H9 (cell line): ENCODE measurements at regions not wholly inside any gene's neighbourhood (a gene's known extent, or its start where the extent isn't known, plus 50 kb on each side); places are given as distances from the start of the nearest gene placed in this dataset.

Experiments
- DNase-seq: peaks from one replicate; pipeline ENCODE4 v3.0.0-alpha.2; 2017
- H2AFZ ChIP-seq: one replicate; pipeline ENCODE4 v1.6.1; 2013; ENCODE audit warnings: mild to moderate bottlenecking, low read length, control low read depth, moderate library complexity
- H2AK5ac ChIP-seq: 2 replicates; pipeline ENCODE4 v1.6.1; 2013; ENCODE audit warnings: low read length, control low read depth, mixed read lengths; ENCODE audit not compliant: insufficient read length
- H2BK120ac ChIP-seq: one replicate; pipeline ENCODE4 v1.6.1; 2013; ENCODE audit warnings: low read depth, mild to moderate bottlenecking, low read length, control low read depth, inconsistent platforms; ENCODE audit not compliant: poor library complexity, severe bottlenecking
- H2BK12ac ChIP-seq: 2 replicates; pipeline ENCODE4 v1.6.1; 2013; ENCODE audit warnings: low read length, control low read depth, mixed read lengths, low read depth; ENCODE audit not compliant: insufficient read length
- H2BK15ac ChIP-seq: 2 replicates; pipeline ENCODE4 v1.6.1; 2013; ENCODE audit warnings: low read depth, low read length, control low read depth
- H2BK20ac ChIP-seq: one replicate; pipeline ENCODE4 v1.6.1; 2013; ENCODE audit warnings: low read depth, mild to moderate bottlenecking, low read length, control low read depth, inconsistent platforms; ENCODE audit not compliant: poor library complexity, severe bottlenecking
- H2BK5ac ChIP-seq: 2 replicates; pipeline ENCODE4 v1.6.1; 2013; ENCODE audit warnings: low read length, control low read depth, mixed read lengths; ENCODE audit not compliant: insufficient read length
- H3K14ac ChIP-seq: 2 replicates; pipeline ENCODE4 v1.6.1; 2013; ENCODE audit warnings: low read length, control low read depth; ENCODE audit not compliant: insufficient read depth
- H3K18ac ChIP-seq: 2 replicates; pipeline ENCODE4 v1.6.1; 2013; ENCODE audit warnings: low read depth, mild to moderate bottlenecking, mixed read lengths, low read length, control low read depth; ENCODE audit not compliant: insufficient read length
- H3K23ac ChIP-seq: 2 replicates; pipeline ENCODE4 v1.6.1; 2013; ENCODE audit warnings: low read length, control low read depth, mixed read lengths, low read depth; ENCODE audit not compliant: insufficient read length
- H3K23me2 ChIP-seq: 2 replicates; pipeline ENCODE4 v1.6.1; 2013; ENCODE audit warnings: low read depth, mild to moderate bottlenecking, mixed read lengths, low read length, control low read depth; ENCODE audit not compliant: insufficient read length, poor library complexity, severe bottlenecking
- H3K27ac ChIP-seq: 2 replicates; pipeline ENCODE4 v1.5.1; 2013; ENCODE audit warnings: low read length, control low read depth, mixed read lengths, low read depth; ENCODE audit not compliant: insufficient read length
- H3K27me3 ChIP-seq: 2 replicates; pipeline ENCODE4 v1.6.1; 2013; ENCODE audit warnings: low read length, control low read depth, inconsistent platforms; ENCODE audit not compliant: insufficient read depth
- H3K4ac ChIP-seq: 2 replicates; pipeline ENCODE4 v1.6.1; 2013; ENCODE audit warnings: low read depth, mild to moderate bottlenecking, control low read depth, inconsistent platforms, low read length, moderate library complexity
- H3K4me1 ChIP-seq: 2 replicates; pipeline ENCODE4 v1.6.1; 2013; ENCODE audit warnings: low read length, control low read depth, inconsistent platforms; ENCODE audit not compliant: insufficient read depth
- H3K4me2 ChIP-seq: 2 replicates; pipeline ENCODE4 v1.6.1; 2013; ENCODE audit warnings: low read length, control low read depth, mixed read lengths; ENCODE audit not compliant: insufficient read length, insufficient read depth
- H3K56ac ChIP-seq: 2 replicates; pipeline ENCODE4 v1.6.1; 2013; ENCODE audit warnings: low read depth, mild to moderate bottlenecking, mixed read lengths, low read length, control low read depth; ENCODE audit not compliant: insufficient read length
- H3K79me1 ChIP-seq: 2 replicates; pipeline ENCODE4 v1.6.1; 2013; ENCODE audit warnings: low read depth, mild to moderate bottlenecking, moderate library complexity, low read length, control low read depth, inconsistent platforms; ENCODE audit not compliant: insufficient read depth, poor library complexity, severe bottlenecking
- H3K79me2 ChIP-seq: 2 replicates; pipeline ENCODE4 v1.6.1; 2013; ENCODE audit warnings: low read length, control low read depth, inconsistent platforms; ENCODE audit not compliant: insufficient read depth
- H3K9ac ChIP-seq: 2 replicates; pipeline ENCODE4 v1.6.1; 2013; ENCODE audit warnings: low read length, control low read depth, mixed read lengths; ENCODE audit not compliant: insufficient read length; ENCODE audit errors: extremely low read depth
- H3K9me3 ChIP-seq: one replicate; pipeline ENCODE4 v1.6.1; 2013; ENCODE audit warnings: low read depth, low read length, inconsistent platforms; ENCODE audit not compliant: control insufficient read depth
- H3T11ph ChIP-seq: one replicate; pipeline ENCODE4 v1.6.1; 2013; ENCODE audit warnings: mild to moderate bottlenecking, low read length, control low read depth, inconsistent platforms
- H4K20me1 ChIP-seq: one replicate; pipeline ENCODE4 v1.6.1; 2013; ENCODE audit not compliant: control insufficient read depth, insufficient read length, insufficient read depth
- H4K5ac ChIP-seq: 2 replicates; pipeline ENCODE4 v1.6.1; 2013; ENCODE audit warnings: low read depth, mild to moderate bottlenecking, mixed read lengths, low read length, control low read depth; ENCODE audit not compliant: insufficient read length
- H4K8ac ChIP-seq: replicated peaks from 2 replicates; pipeline ENCODE4 v1.6.1; 2013; ENCODE audit warnings: low read length, control low read depth, mixed read lengths, low read depth; ENCODE audit not compliant: insufficient read length
- H4K91ac ChIP-seq: 2 replicates; pipeline ENCODE4 v1.6.1; 2013; ENCODE audit warnings: low read depth, mild to moderate bottlenecking, moderate library complexity, mixed read lengths, low read length, control low read depth; ENCODE audit not compliant: insufficient read length
- H3K27ac Mint-ChIP-seq, 3 experiments: 2 replicates in 2 of 3; 3 replicates in 1 of 3; pipeline ENCODE4 v1.8.0; 2020 to 2021; ENCODE audit warnings: mixed read lengths in 3 of 3, mild to moderate bottlenecking in 1 of 3, moderate library complexity in 1 of 3
- H3K27me3 Mint-ChIP-seq: 2 replicates; pipeline ENCODE4 v1.8.0; 2021; ENCODE audit warnings: low read depth, mild to moderate bottlenecking, moderate library complexity, mixed read lengths
- H3K36me3 Mint-ChIP-seq, 3 experiments: 2 replicates in 2 of 3; 3 replicates in 1 of 3; pipeline ENCODE4 v1.8.0; 2020 to 2021; ENCODE audit warnings: low read depth in 3 of 3, mixed read lengths in 3 of 3; ENCODE audit not compliant: insufficient read depth in 1 of 3
- H3K4me1 Mint-ChIP-seq, 2 experiments: 2 replicates each; pipeline ENCODE4 v1.8.0; 2020; ENCODE audit warnings: mixed read lengths in 2 of 2
- H3K4me3 Mint-ChIP-seq, 2 experiments: 2 replicates in 1 of 2; 3 replicates in 1 of 2; pipeline ENCODE4 v1.8.0; 2020 to 2021; ENCODE audit warnings: mild to moderate bottlenecking in 2 of 2, mixed read lengths in 2 of 2, moderate library complexity in 1 of 2
- H3K9me3 Mint-ChIP-seq, 2 experiments: 2 replicates in 1 of 2; 3 replicates in 1 of 2; pipeline ENCODE4 v1.8.0; 2020; ENCODE audit warnings: mild to moderate bottlenecking in 2 of 2, mixed read lengths in 2 of 2, moderate library complexity in 1 of 2
- CTCF ChIP-seq: fragments of 200-600 bp; sonication (generic); conservative IDR thresholded peaks from 3 replicates; pipeline ENCODE4 v1.8.0; 2021; ENCODE audit warnings: antibody characterized with exemption, mild to moderate bottlenecking
- WGBS: extraction: QIAGEN DNeasy Blood & Tissue Kit; methylation state at CpG from one replicate; pipeline ENCODE4 v1.1.7; 2013; ENCODE audit warnings: missing lambda C conversion rate, low lambda C conversion rate, mixed read lengths; ENCODE audit not compliant: insufficient read length; ENCODE audit errors: extremely low coverage; 5-methylcytosine and 5-hydroxymethylcytosine counted together

DNA sequence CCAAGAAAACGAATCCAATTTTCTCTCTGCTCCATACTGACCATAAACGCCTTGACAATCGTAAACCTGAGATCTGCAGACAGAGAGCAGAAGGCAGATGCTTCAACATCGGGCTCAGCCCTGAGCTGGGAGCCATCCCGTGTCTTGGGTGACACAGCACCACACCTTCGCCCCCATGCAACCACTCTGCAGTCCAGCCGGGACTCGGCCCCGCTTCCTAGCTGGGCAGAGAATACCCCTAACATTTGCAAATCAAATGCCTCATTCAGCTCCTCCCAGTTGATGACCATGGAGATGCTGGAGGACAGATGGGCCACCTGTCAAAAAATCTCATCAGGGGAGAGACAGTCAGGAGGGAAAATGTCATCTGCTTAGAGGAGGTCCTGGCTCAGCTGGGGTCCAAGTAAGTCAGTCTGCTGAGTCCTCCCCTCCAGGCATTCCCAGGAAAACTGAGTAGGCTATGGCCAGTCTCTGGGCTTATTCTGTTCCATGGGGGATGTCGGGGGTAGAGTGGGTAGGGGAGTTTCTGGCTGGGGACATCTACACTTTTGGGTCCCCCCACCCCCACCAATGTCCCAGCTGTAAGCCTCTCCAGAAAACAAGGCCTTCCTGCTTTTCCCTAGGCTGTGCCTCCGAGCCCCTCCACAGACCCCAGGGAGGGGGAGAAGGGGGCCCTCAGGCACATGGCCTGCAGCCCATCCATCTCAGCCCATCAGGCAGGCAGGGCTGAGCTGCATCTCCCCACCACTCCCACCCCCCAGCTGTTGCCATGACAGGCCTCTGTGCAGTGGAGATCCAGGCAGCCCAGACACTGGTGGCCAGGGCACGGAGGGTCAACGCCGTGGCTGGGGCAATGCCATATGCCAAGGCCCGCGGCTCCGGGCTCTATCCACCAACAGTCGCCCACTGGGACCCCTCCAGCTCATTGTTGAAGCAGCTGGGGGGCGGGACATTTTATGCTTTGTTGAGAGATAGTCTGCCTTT lies 158.6 kb downstream of the AXIN2 start:
- Histone ChIP-seq H4K8ac (no peak overlapping the region), H2BK5ac (no peak overlapping the region), H2BK15ac (no peak overlapping the region), H4K5ac (no peak overlapping the region), H2BK120ac (no peak overlapping the region), H3K14ac (no peak overlapping the region; the same call in 1 of the 2 replicates), H3K9me3 (no peaks in the 10 kb centered on the region), H3K4me1 (no peaks in the 10 kb centered on the region), H3K4ac (no peak overlapping the region), H2BK20ac (no peak overlapping the region), H3K4me2 (no peak overlapping the region), H4K91ac (no peak overlapping the region), H2AK5ac (no peak overlapping the region), H3K18ac (no peak overlapping the region), H3K9ac (no peak overlapping the region), H3K56ac (no peak overlapping the region), H3K27ac (no peak overlapping the region), H3K79me2 (no peaks in the 10 kb centered on the region), H3K23ac (no peak overlapping the region), H2AFZ (no peak overlapping the region), H2BK12ac (no peak overlapping the region), H3K27me3 (no peaks in the 10 kb centered on the region), H3K79me1 (no peaks in the 10 kb centered on the region), H4K20me1 (no peaks in the 10 kb centered on the region), H3K23me2 (no peaks in the 10 kb centered on the region), H3T11ph (no peak overlapping the region)
- no CpG with 5 or more reads among the region's 19 CpGs for WGBS
- Mint-ChIP-seq H3K9me3 (no peaks in the 10 kb centered on the region; a peak in 1 of 5 replicates), H3K27me3 (no peaks in the 10 kb centered on the region; the same call in 1 of the 2 replicates), H3K27ac (no peak overlapping the region), H3K36me3 (no peaks in the 10 kb centered on the region; a peak in 1 of 7 replicates), H3K4me3 (no peak overlapping the region), H3K4me1 (peaks cover 11 to 14% of the 10 kb centered on the region in 2 experiments)
- DNase-seq, result no peak
- no peak for TF ChIP-seq CTCF
